NCI-H510A (cell line): ENCODE measurements at regions not wholly inside any gene's neighbourhood (a gene's known extent, or its start where the extent isn't known, plus 50 kb on each side); places are given as distances from the start of the nearest gene placed in this dataset.

Experiments used
- DNase-seq: peaks from one replicate; lab custom pipeline; 2025; lab: John Stamatoyannopoulos, UW

- no peak for DNase-seq
Observed at GRCh38 chr13:65881561-65882155, 1348.5 kb downstream of the PCDH9 start.

- DNase-seq = no peak
Observed at GRCh38 chr13:65875031-65875430, 1355.1 kb downstream of the PCDH9 start.

DNA sequence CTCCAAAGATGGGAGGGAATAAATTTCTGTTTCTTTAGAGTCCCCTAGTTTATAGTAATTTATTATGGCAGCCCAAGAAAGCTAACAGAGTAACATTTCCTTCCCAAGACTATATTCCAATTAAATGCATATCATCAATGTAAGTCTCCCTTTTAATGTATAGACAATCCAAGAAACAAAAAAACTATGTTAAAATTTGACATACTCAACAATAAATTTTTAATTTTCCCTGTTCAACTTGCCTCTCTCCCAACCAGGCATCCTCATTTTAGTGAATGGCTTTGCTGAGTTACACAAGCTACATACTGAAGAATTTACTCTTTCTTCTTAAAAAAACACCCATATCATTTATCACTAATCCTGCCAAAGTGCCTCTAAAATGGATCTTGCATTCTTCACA lies 1357.7 kb downstream of the PCDH9 start:
- DNase-seq = no peak

GRCh38 chr13:65868884-65869283 lies 1361.3 kb downstream of the PCDH9 start:
- DNase-seq = no peak

GRCh38 chr13:65868099-65868498 lies 1362.0 kb downstream of the PCDH9 start:
- no peak for DNase-seq

- no peak for DNase-seq
Observed at GRCh38 chr13:65866138-65866537, 1364.0 kb downstream of the PCDH9 start.

- no peak for DNase-seq
Observed at GRCh38 chr13:65865206-65865605, 1364.9 kb downstream of the PCDH9 start.

GRCh38 chr13:65864039-65864438 lies 1366.1 kb downstream of the PCDH9 start:
- DNase-seq = no peak

- DNase-seq = no peak
Observed at GRCh38 chr13:65860306-65860705, 1369.8 kb downstream of the PCDH9 start.

GRCh38 chr13:65857942-65858565 lies 1372.1 kb downstream of the PCDH9 start:
- DNase-seq = no peak

DNA sequence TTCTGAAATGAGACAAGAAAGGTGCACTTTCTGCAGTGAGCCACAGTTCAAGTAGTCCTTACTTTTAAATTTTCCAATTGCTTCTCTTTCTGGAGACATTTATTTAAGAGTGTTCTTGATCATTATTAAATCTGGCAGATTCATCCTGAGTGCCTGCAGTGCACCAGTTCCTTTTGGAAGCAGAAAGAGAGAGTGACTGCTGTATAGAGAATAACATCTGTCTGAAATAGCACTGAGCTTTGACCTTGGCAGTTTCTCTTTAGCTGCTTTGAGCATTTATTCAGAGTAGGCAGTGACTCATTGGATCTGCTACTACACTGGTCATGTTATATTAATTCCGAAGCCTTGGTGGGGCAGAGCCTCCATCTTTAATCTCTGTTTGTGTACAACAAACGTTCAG lies 1373.7 kb downstream of the PCDH9 start:
- no peak for DNase-seq

DNA sequence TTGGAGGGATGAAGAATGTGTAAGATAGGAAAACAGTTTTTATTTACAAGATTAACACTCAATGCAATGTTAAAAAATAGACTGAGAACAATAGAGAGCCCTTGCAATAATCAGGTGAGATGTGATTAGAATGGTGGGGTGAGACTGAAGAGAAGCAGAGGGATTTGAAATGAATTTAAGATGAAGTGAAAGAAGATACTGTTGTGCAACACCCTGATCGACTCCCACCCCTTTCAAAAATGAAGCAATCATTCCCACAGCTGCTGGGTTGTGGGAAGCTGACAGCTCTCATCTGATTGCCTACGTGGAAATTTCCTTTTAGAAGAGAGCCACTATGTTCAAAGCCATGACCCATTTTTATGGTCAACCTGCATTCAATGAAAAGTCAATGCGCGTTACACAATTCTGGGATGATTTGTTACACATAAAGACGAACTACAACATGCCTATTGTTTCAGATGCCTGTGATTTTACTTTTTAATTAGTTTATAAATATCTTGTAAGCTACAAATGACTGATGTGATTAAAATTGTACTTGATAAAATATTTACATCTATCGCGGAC lies 1374.8 kb downstream of the PCDH9 start:
- no peak for DNase-seq

- no peak for DNase-seq
Observed at GRCh38 chr13:65854431-65854830, 1375.7 kb downstream of the PCDH9 start.

DNA sequence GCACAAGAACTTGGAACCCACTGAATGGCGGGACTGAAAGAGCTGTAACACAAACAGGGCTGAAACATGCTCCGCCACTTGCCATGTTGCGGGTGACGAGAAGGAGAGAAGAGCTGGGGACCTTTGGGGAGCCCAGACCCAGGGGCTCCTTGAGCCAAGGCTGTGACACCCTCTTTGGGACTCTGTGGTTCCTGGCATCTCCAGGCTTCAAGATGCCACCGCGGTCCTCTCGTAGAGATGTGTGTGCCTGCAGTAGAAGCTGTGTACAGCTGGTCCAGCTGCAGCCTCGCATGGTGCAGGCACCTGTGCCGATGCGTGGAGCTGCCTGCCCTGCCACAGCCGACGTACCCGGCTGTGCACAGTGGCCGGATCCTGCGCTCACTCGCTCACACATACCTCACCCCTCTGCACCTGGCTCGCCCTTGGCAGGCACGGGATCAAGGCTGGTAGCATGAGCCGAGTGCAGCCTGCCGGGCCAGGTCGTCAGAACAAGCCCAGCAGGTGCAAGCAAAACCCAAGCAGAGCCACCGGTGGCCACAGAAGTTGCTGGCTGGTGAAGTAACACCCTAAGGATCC lies 1385.8 kb downstream of the PCDH9 start:
- DNase-seq = no peak

- no peak for DNase-seq
Observed at GRCh38 chr13:65843314-65843731, 1386.8 kb downstream of the PCDH9 start.

- DNase-seq = no peak
Observed at GRCh38 chr13:65841156-65841555, 1389.0 kb downstream of the PCDH9 start.

GRCh38 chr13:65836066-65836465 lies 1394.1 kb downstream of the PCDH9 start:
- DNase-seq = no peak

DNA sequence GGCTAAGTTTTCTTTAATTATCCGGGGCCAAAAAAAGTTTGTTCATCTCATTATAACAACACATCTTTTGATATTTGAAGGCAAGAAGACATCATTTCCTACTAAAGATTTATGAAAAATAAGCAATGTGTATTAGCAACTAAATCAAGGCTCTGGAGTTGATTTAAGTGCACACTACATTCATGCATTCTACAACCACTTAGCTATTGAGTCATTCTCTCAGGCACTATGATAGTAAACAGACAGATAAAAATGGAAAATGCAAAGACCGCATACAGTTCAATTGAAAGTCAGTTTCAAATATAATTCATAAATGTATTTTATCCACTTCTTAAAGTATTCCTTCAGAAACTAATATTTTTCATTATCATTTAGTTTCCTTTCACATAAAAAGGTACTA lies 1395.2 kb downstream of the PCDH9 start:
- no peak for DNase-seq

GRCh38 chr13:65830411-65831205 lies 1399.5 kb downstream of the PCDH9 start:
- DNase-seq = no peak

DNA sequence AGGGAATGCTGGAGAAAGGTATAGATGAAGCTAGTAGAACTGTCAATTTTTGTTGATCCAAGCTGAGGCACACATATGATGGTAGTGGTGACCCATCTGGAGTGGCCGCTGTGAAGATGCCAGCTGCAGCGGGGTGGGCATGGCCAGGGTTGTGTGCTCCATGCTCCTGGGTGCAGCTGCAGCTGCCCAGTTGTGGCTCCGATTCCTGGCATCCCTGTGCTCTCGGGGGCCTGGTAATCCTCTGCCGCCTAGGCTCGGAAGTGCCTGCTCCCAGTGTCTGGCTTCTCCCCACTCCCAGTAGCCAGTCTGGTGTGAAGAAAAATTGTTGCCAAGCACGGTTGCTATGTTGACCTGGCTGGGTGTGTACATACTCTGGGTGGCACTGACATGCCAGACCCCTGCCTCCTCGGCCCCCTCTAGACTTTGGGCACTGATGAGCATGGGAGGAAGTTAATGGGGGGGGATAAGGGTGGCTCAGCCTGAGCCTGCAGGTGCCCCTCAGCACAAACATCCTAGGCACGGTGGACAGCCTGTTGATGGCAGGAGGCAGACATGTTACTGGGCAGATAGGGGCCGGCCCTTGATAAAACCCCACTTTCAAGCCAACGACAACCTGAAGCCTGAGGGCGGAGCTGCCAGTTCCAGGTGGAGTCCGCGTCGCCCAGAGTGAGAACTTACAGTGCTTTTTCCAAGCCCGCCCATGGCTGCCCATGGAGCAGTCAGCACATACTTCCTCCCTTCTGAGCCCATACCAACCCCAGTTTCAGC lies 1400.7 kb downstream of the PCDH9 start:
- no peak for DNase-seq

- DNase-seq = no peak
Observed at GRCh38 chr13:65826657-65827056, 1403.5 kb downstream of the PCDH9 start.

DNA sequence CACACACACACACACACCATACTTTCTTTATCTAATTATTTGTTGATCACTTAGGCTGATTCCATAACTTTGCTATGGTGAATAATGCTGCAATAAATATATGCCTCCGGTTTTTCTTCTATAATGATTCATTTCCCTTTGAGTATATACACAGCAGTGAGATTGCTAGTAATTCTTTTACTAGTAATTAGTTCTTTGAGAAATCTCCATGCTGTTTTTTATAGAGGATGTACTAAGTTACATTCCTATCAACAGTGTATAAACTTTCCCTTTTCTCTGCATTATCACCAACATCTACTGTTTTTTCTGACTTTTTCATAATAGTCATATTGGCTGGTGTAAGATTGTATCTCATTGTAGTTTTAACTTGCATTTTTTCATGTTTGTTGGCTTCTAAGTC lies 1405.1 kb downstream of the PCDH9 start:
- no peak for DNase-seq
